ENCODE measurements at regions not wholly inside any gene's neighbourhood (a gene's known extent, or its start where the extent isn't known, plus 50 kb on each side); places are given as distances from the start of the nearest gene placed in this dataset.

- Histone ChIP-seq H3K18ac (ENCODE audit: low read length) (no peak overlapping the region), H3K27ac (replicated peaks; ENCODE audit: low read length) (no peak overlapping the region), H3K79me1 (ENCODE audit: low read depth, low read length) (no peaks in the 10 kb centered on the region), H4K8ac (ENCODE audit: low read depth, low read length) (no peak overlapping the region), H4K91ac (ENCODE audit: low read depth, low read length, poor library complexity) (no peak overlapping the region), H2BK120ac (ENCODE audit: low read depth, low read length) (no peak overlapping the region), H3K36me3 (replicated peaks in 1 of 2; ENCODE audit: control insufficient read depth in 2 of 2, insufficient read depth in 2 of 2, low read length in 2 of 2) (no peaks in the 10 kb centered on the region), H3K9ac (ENCODE audit: low read depth, low read length, poor library complexity) (no peak overlapping the region), H3K4ac (ENCODE audit: low read length) (no peak overlapping the region), H2BK5ac (ENCODE audit: low read length) (no peak overlapping the region), H2BK12ac (ENCODE audit: low read length) (no peak overlapping the region), H2BK15ac (ENCODE audit: low read length) (no peak overlapping the region), H3K23ac (ENCODE audit: low read depth, low read length, poor library complexity) (no peak overlapping the region), H3K27me3 (ENCODE audit: control insufficient read depth in 3 of 3, insufficient read depth in 3 of 3, low read depth in 1 of 3, low read length in 3 of 3) (peaks cover 0 to 3% (median 0%) of the 10 kb centered on the region in 3 experiments), H2AFZ (ENCODE audit: low read length) (no peak overlapping the region), H3K14ac (ENCODE audit: low read length) (no peak overlapping the region), H3K9me3 (replicated peaks in 1 of 2; ENCODE audit: control insufficient read depth in 2 of 2, insufficient read depth in 1 of 2, low read depth in 1 of 2, low read length in 2 of 2) (no peaks in the 10 kb centered on the region), H3K4me1 (ENCODE audit: control insufficient read depth in 2 of 2, insufficient read depth in 1 of 2, low read depth in 1 of 2, low read length in 2 of 2) (peaks cover 2 to 4% of the 10 kb centered on the region in 2 donors), H3K4me2 (ENCODE audit: insufficient read depth, low read length, poor library complexity, severe bottlenecking) (no peak overlapping the region), H3K4me3 (ENCODE audit: low read length in 2 of 2) (no peak overlapping the region), H2AK5ac (ENCODE audit: low read depth, low read length) (no peak overlapping the region)
- DNase-seq (ENCODE audit: low spot score): no peak
These were observed 148.1 kb upstream of the ZNF32 start for GRCh38 chr10:43796781-43797180.

- DNase-seq (ENCODE audit: low spot score): no peak
- no peak overlapping the region for H2BK15ac ChIP-seq (ENCODE audit: low read length)
- no peak overlapping the region for H3K4me3 ChIP-seq (ENCODE audit: low read length in 2 of 2)
- no peaks in the 10 kb centered on the region for H3K27me3 ChIP-seq (ENCODE audit: control insufficient read depth in 3 of 3, insufficient read depth in 3 of 3, low read depth in 1 of 3, low read length in 3 of 3)
- no peaks in the 10 kb centered on the region for H3K9me3 ChIP-seq (replicated peaks in 1 of 2; ENCODE audit: control insufficient read depth in 2 of 2, insufficient read depth in 1 of 2, low read depth in 1 of 2, low read length in 2 of 2)
- H3K36me3 ChIP-seq (replicated peaks in 1 of 2; ENCODE audit: control insufficient read depth in 2 of 2, insufficient read depth in 2 of 2, low read length in 2 of 2): no peaks in the 10 kb centered on the region
- H3K23ac ChIP-seq (ENCODE audit: low read depth, low read length, poor library complexity): no peak overlapping the region
- no peak overlapping the region for H3K4ac ChIP-seq (ENCODE audit: low read length)
- H3K18ac ChIP-seq (ENCODE audit: low read length): no peak overlapping the region
- no peak overlapping the region for H4K8ac ChIP-seq (ENCODE audit: low read depth, low read length)
- no peak overlapping the region for H3K27ac ChIP-seq (replicated peaks; ENCODE audit: low read length)
- H3K9ac ChIP-seq (ENCODE audit: low read depth, low read length, poor library complexity): no peak overlapping the region
- no peak overlapping the region for H4K91ac ChIP-seq (ENCODE audit: low read depth, low read length, poor library complexity)
- H2BK5ac ChIP-seq (ENCODE audit: low read length): no peak overlapping the region
- H2AK5ac ChIP-seq (ENCODE audit: low read depth, low read length): no peak overlapping the region
- WGBS, 2 donors (ENCODE audit: extremely low coverage in 2 of 2, insufficient read length in 2 of 2, insufficient replicate concordance in 1 of 2): no CpG with 5 or more reads among the region's 4 CpGs
- no peak overlapping the region for H3K14ac ChIP-seq (ENCODE audit: low read length)
- no peak overlapping the region for H2BK12ac ChIP-seq (ENCODE audit: low read length)
- H3K4me1 ChIP-seq (ENCODE audit: control insufficient read depth in 2 of 2, insufficient read depth in 1 of 2, low read depth in 1 of 2, low read length in 2 of 2): peaks cover 2 to 4% of the 10 kb centered on the region in 2 donors
- H3K4me2 ChIP-seq (ENCODE audit: insufficient read depth, low read length, poor library complexity, severe bottlenecking): no peak overlapping the region
- no peaks in the 10 kb centered on the region for H3K79me1 ChIP-seq (ENCODE audit: low read depth, low read length)
- H2BK120ac ChIP-seq (ENCODE audit: low read depth, low read length): no peak overlapping the region
- no peak overlapping the region for H2AFZ ChIP-seq (ENCODE audit: low read length)
These were observed 147.0 kb upstream of the ZNF32 start for GRCh38 chr10:43795639-43796038.

GRCh38 chr10:43795093-43795492 lies 146.4 kb upstream of the ZNF32 start:
- H2BK15ac ChIP-seq (ENCODE audit: low read length): no peak overlapping the region
- DNase-seq (ENCODE audit: low spot score): no peak

GRCh38 chr10:43794181-43794815 lies 145.6 kb upstream of the ZNF32 start:
- Histone ChIP-seq H3K9ac (ENCODE audit: low read depth, low read length, poor library complexity) (no peak overlapping the region), H3K4me2 (ENCODE audit: insufficient read depth, low read length, poor library complexity, severe bottlenecking) (no peak overlapping the region), H3K79me1 (ENCODE audit: low read depth, low read length) (no peaks in the 10 kb centered on the region), H3K4me3 (ENCODE audit: low read length in 2 of 2) (no peak overlapping the region), H4K91ac (ENCODE audit: low read depth, low read length, poor library complexity) (no peak overlapping the region), H4K8ac (ENCODE audit: low read depth, low read length) (no peak overlapping the region), H2BK5ac (ENCODE audit: low read length) (no peak overlapping the region), H3K36me3 (replicated peaks in 1 of 2; ENCODE audit: control insufficient read depth in 2 of 2, insufficient read depth in 2 of 2, low read length in 2 of 2) (no peaks in the 10 kb centered on the region), H3K27ac (replicated peaks; ENCODE audit: low read length) (no peak overlapping the region), H3K4ac (ENCODE audit: low read length) (no peak overlapping the region), H3K27me3 (ENCODE audit: control insufficient read depth in 3 of 3, insufficient read depth in 3 of 3, low read depth in 1 of 3, low read length in 3 of 3) (no peaks in the 10 kb centered on the region), H2BK120ac (ENCODE audit: low read depth, low read length) (no peak overlapping the region), H2AK5ac (ENCODE audit: low read depth, low read length) (no peak overlapping the region), H3K4me1 (ENCODE audit: control insufficient read depth in 2 of 2, insufficient read depth in 1 of 2, low read depth in 1 of 2, low read length in 2 of 2) (peaks cover 2 to 4% of the 10 kb centered on the region in 2 donors), H3K23ac (ENCODE audit: low read depth, low read length, poor library complexity) (no peak overlapping the region), H3K14ac (ENCODE audit: low read length) (no peak overlapping the region), H3K9me3 (replicated peaks in 1 of 2; ENCODE audit: control insufficient read depth in 2 of 2, insufficient read depth in 1 of 2, low read depth in 1 of 2, low read length in 2 of 2) (no peaks in the 10 kb centered on the region), H2BK15ac (ENCODE audit: low read length) (no peak overlapping the region), H2BK12ac (ENCODE audit: low read length) (no peak overlapping the region), H2AFZ (ENCODE audit: low read length) (no peak overlapping the region), H3K18ac (ENCODE audit: low read length) (no peak overlapping the region)
- no peak for DNase-seq (ENCODE audit: low spot score)
- no CpG with 5 or more reads among the region's 9 CpGs for WGBS, 2 donors (ENCODE audit: extremely low coverage in 2 of 2, insufficient read length in 2 of 2, insufficient replicate concordance in 1 of 2)

More at GRCh38 chr10:43795093-43795492, 146.4 kb upstream of the ZNF32 start:
- Histone ChIP-seq H2BK120ac (ENCODE audit: low read depth, low read length) (no peak overlapping the region), H2BK5ac (ENCODE audit: low read length) (no peak overlapping the region), H3K4ac (ENCODE audit: low read length) (no peak overlapping the region), H3K79me1 (ENCODE audit: low read depth, low read length) (no peaks in the 10 kb centered on the region), H3K14ac (ENCODE audit: low read length) (no peak overlapping the region), H4K91ac (ENCODE audit: low read depth, low read length, poor library complexity) (no peak overlapping the region), H3K18ac (ENCODE audit: low read length) (no peak overlapping the region), H3K9ac (ENCODE audit: low read depth, low read length, poor library complexity) (no peak overlapping the region), H4K8ac (ENCODE audit: low read depth, low read length) (no peak overlapping the region), H3K27ac (replicated peaks; ENCODE audit: low read length) (no peak overlapping the region), H3K9me3 (replicated peaks in 1 of 2; ENCODE audit: control insufficient read depth in 2 of 2, insufficient read depth in 1 of 2, low read depth in 1 of 2, low read length in 2 of 2) (no peaks in the 10 kb centered on the region), H3K23ac (ENCODE audit: low read depth, low read length, poor library complexity) (no peak overlapping the region), H3K36me3 (replicated peaks in 1 of 2; ENCODE audit: control insufficient read depth in 2 of 2, insufficient read depth in 2 of 2, low read length in 2 of 2) (no peaks in the 10 kb centered on the region), H2AFZ (ENCODE audit: low read length) (no peak overlapping the region), H3K4me3 (ENCODE audit: low read length in 2 of 2) (no peak overlapping the region), H3K4me1 (ENCODE audit: control insufficient read depth in 2 of 2, insufficient read depth in 1 of 2, low read depth in 1 of 2, low read length in 2 of 2) (peaks cover 2 to 4% of the 10 kb centered on the region in 2 donors), H2AK5ac (ENCODE audit: low read depth, low read length) (no peak overlapping the region), H2BK12ac (ENCODE audit: low read length) (no peak overlapping the region), H3K27me3 (ENCODE audit: control insufficient read depth in 3 of 3, insufficient read depth in 3 of 3, low read depth in 1 of 3, low read length in 3 of 3) (no peaks in the 10 kb centered on the region), H3K4me2 (ENCODE audit: insufficient read depth, low read length, poor library complexity, severe bottlenecking) (no peak overlapping the region)
